Spleen (tissue), 11 donors: ENCODE measurements at regions not wholly inside any gene's neighbourhood (a gene's known extent, or its start where the extent isn't known, plus 50 kb on each side); places are given as distances from the start of the nearest gene placed in this dataset.

Experiments
- DNase-seq: peaks from one replicate; pipeline ENCODE4 v3.0.0-alpha.2; 2020
- H3K27ac ChIP-seq, 8 donors: fragments of 200-600 bp; sonication (generic) in 7 of 8; 1 replicate in 4 of 8; 2 replicates in 4 of 8; pipeline versions ENCODE4 v1.5.0 to v1.8.0; 2016 to 2021; ENCODE audit warnings: inconsistent platforms in 4 of 8, mild to moderate bottlenecking in 4 of 8, moderate library complexity in 1 of 8
- H3K27me3 ChIP-seq, 7 donors: fragments of 200-600 bp; sonication (generic) in 6 of 7; replicated peaks in 1 of 7; 1 replicate in 4 of 7; 2 replicates in 3 of 7; pipeline versions ENCODE4 v1.5.0 to v1.8.0; 2016 to 2021; ENCODE audit warnings: inconsistent platforms in 3 of 7, mild to moderate bottlenecking in 1 of 7
- H3K36me3 ChIP-seq, 6 donors: fragments of 200-600 bp; sonication (generic) in 5 of 6; 1 replicate in 4 of 6; 2 replicates in 2 of 6; pipeline versions ENCODE4 v1.5.0 to v1.8.0; 2016 to 2021; ENCODE audit warnings: inconsistent platforms in 2 of 6
- H3K4me1 ChIP-seq, 6 donors: fragments of 200-600 bp; sonication (generic) in 5 of 6; 1 replicate in 3 of 6; 2 replicates in 3 of 6; pipeline versions ENCODE4 v1.5.0 to v1.8.0; 2016 to 2021; ENCODE audit warnings: inconsistent platforms in 3 of 6
- H3K4me3 ChIP-seq, 8 donors: fragments of 200-600 bp; sonication (generic) in 7 of 8; 1 replicate in 4 of 8; 2 replicates in 4 of 8; pipeline versions ENCODE4 v1.5.0 to v1.8.0; 2016 to 2021; ENCODE audit warnings: inconsistent platforms in 4 of 8, mild to moderate bottlenecking in 4 of 8, moderate library complexity in 2 of 8
- H3K9me3 ChIP-seq, 8 donors: fragments of 200-600 bp; sonication (generic) in 7 of 8; 1 replicate in 4 of 8; 2 replicates in 4 of 8; pipeline versions ENCODE4 v1.5.0 to v1.8.0; 2016 to 2021; ENCODE audit warnings: inconsistent platforms in 4 of 8
- POLR2A ChIP-seq, 3 donors: fragments of 450-650 bp; IDR thresholded peaks; one replicate each; pipeline ENCODE4 v1.5.1; 2017; ENCODE audit warnings: antibody characterized with exemption in 3 of 3, mild to moderate bottlenecking in 1 of 3
- POLR2AphosphoS5 ChIP-seq, 3 donors: sonication (generic); formaldehyde crosslinking; IDR thresholded peaks; one replicate each; pipeline ENCODE4 v1.5.1; 2017; ENCODE audit warnings: antibody characterized with exemption in 3 of 3
- WGBS, 5 donors: extraction: QIAGEN DNeasy Blood & Tissue Kit in 3 of 5; methylation state at CpG; one replicate each; pipeline versions ENCODE4 v1.1.5 to v1.1.7; 2013 to 2018; 5-methylcytosine and 5-hydroxymethylcytosine counted together
- intact Hi-C: fragments of 100-400 bp; cut with DNase I; formaldehyde crosslinking; loops from one replicate; pipeline ENCODE4 v1.15.0; 2023; ENCODE audit warnings: low total_unique reads
- TF ChIP-seq, protein P1 (sequence below), 11 experiments: fragments of 200-600 bp in 7 of 11; fragments of 450-650 bp in 4 of 11; sonication (generic) in 4 of 11; IDR thresholded peaks in 8 of 11; conservative IDR thresholded peaks in 3 of 11; 1 replicate in 7 of 11; 2 replicates in 4 of 11; pipeline versions ENCODE4 v1.4.0 to v1.8.0; 2016 to 2021; ENCODE audit warnings: antibody characterized with exemption in 11 of 11, inconsistent platforms in 4 of 11, mild to moderate bottlenecking in 1 of 11
- donor health status: healthy with polysubstance abuse.
- donor health status: DM: no; HTN: no; CAD: no; lungs with moderate emphysema.
- donor health status: DM: no; HTN: no; CAD: no.
- donor health status: Bipolar disorder and iron deficiency.
- donor health status: healthy.
- donor health status: DM: no; HTN: no; CAD: no.
- donor health status: DM: yes; HTN: yes; CAD: no.

DNA sequence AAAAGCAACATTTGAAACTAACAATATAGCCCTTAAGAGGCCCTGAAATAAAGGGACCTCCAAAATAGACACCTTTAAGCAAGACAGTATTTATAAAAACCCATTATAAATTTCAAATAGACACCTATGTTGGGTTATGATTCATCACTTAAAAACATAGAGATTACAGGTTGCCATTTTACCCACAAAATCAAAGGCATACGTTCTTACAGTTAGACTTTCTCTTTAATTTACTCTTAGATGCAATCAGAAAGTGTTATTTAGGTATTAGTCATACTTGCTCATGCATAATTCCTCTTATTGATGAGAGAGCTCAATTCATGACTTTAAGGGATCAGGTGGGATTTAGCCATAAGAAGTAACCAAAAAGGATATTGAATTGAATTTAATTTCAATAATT, 51.5 kb upstream of the TMEM200A start:
- no peak overlapping the region for H3K27ac ChIP-seq
- no peak overlapping the region for H3K4me3 ChIP-seq
- intact Hi-C loops = no loop called here
- no peaks in the 10 kb centered on the region for H3K9me3 ChIP-seq
- 53 to 76% (median 68%) methylated on average over 1 of the region's 1 CpG for WGBS, 5 donors
- TF ChIP-seq, protein P1, sequence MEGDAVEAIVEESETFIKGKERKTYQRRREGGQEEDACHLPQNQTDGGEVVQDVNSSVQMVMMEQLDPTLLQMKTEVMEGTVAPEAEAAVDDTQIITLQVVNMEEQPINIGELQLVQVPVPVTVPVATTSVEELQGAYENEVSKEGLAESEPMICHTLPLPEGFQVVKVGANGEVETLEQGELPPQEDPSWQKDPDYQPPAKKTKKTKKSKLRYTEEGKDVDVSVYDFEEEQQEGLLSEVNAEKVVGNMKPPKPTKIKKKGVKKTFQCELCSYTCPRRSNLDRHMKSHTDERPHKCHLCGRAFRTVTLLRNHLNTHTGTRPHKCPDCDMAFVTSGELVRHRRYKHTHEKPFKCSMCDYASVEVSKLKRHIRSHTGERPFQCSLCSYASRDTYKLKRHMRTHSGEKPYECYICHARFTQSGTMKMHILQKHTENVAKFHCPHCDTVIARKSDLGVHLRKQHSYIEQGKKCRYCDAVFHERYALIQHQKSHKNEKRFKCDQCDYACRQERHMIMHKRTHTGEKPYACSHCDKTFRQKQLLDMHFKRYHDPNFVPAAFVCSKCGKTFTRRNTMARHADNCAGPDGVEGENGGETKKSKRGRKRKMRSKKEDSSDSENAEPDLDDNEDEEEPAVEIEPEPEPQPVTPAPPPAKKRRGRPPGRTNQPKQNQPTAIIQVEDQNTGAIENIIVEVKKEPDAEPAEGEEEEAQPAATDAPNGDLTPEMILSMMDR (IDR thresholded peaks at IDR 0.05 in 8 of 11, conservative IDR thresholded peaks at IDR 0.05 in 3 of 11) = no peak
- TF ChIP-seq POLR2AphosphoS5 (IDR thresholded peaks at IDR 0.05) (no peak), POLR2A (IDR thresholded peaks at IDR 0.05) (no peak)
- no peak for DNase-seq
- H3K27me3 ChIP-seq = no peaks in the 10 kb centered on the region
- no peaks in the 10 kb centered on the region for H3K4me1 ChIP-seq
- no peaks in the 10 kb centered on the region for H3K36me3 ChIP-seq

DNA sequence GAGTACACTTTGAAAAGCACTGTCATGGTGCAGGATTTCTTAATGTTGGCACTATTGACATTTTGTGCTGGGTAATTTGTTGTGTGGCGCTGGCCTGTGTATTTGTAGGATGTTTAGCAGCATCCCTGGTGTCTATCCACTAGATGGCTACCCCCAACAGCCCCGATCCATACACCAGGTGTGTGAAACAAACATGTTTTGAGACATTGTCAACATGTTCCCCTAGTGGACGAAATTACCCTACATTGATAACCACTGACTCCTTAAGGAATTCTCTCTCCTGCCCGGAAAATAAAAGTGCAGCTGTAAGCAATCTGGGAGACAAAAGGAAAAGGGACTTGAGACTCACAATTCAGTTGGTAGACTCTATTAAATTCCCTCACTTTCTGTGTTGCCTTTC, 52.6 kb upstream of the TMEM200A start:
- Histone ChIP-seq H3K9me3 (no peaks in the 10 kb centered on the region), H3K4me3 (no peak overlapping the region), H3K4me1 (no peaks in the 10 kb centered on the region), H3K27ac (no peak overlapping the region), H3K27me3 (no peaks in the 10 kb centered on the region), H3K36me3 (no peaks in the 10 kb centered on the region)
- DNase-seq = no peak
- TF ChIP-seq POLR2AphosphoS5 (IDR thresholded peaks at IDR 0.05) = no peak
- TF ChIP-seq POLR2A (IDR thresholded peaks at IDR 0.05) = no peak
- TF ChIP-seq, protein P1 (IDR thresholded peaks at IDR 0.05 in 8 of 11, conservative IDR thresholded peaks at IDR 0.05 in 3 of 11) = no peak
- intact Hi-C loops = no loop called here
- 67 to 96% (median 88%) methylated on average over 3 to 4 of the region's 4 CpGs for WGBS, 5 donors

DNA sequence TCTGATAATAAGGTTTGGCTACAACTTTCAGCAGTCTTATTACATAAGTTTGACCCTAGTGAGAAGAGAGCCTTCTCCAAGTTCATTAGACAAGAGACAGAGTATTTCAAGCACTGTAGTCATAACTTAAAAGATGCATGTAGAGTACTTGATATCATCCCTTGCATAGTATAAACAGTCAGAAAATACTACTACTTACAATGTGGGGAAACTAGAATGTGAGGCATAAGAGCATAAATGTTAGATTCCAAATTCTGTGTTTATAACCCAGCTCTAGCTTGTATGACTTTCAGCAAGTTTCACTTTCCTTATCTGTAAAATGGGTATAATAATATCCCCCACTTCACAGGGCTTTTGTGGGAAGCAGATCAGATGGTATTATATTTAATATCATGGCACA, 56.8 kb upstream of the TMEM200A start:
- H3K4me3 ChIP-seq = no peak overlapping the region
- TF ChIP-seq, protein P1 (IDR thresholded peaks at IDR 0.05 in 8 of 11, conservative IDR thresholded peaks at IDR 0.05 in 3 of 11) = no peak
- TF ChIP-seq POLR2AphosphoS5 (IDR thresholded peaks at IDR 0.05) (no peak), POLR2A (IDR thresholded peaks at IDR 0.05) (no peak)
- H3K4me1 ChIP-seq = no peaks in the 10 kb centered on the region

DNA sequence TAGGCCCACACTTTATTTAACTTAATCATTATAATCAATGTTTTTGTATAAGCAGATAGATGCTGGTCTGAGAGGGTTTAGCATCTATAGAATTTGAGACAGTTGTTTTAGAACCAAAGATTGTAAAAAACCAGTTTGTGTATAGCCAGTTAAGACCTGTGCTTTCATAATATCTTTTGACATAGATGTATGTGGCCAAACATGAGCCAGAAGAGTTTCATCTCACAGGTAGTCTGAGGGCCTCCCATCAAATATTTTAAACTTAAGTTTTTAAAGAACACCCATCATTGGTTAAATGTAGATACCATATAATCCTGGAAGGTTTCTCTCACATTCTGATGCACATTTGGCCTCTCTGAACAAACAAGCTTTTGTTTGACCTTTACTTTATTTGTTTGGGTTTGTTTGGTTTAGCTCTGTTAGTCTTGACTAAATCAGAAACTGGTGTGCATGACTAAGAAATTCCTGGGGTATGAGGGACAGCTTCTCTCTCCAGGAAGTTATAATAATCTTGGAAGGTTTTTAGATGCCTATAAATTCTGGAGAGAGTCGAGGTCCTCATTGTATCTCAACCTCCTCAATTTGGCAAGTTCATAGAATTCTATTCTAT, 58.0 kb upstream of the TMEM200A start:
- Histone ChIP-seq H3K9me3 (no peaks in the 10 kb centered on the region), H3K27ac (no peak overlapping the region), H3K4me1 (no peaks in the 10 kb centered on the region), H3K36me3 (no peaks in the 10 kb centered on the region), H3K4me3 (no peak overlapping the region), H3K27me3 (no peaks in the 10 kb centered on the region)
- DNase-seq = no peak
- intact Hi-C loops = no loop called here
- TF ChIP-seq, protein P1 (IDR thresholded peaks at IDR 0.05 in 8 of 11, conservative IDR thresholded peaks at IDR 0.05 in 3 of 11) = no peak
- TF ChIP-seq POLR2AphosphoS5 (IDR thresholded peaks at IDR 0.05) (no peak), POLR2A (IDR thresholded peaks at IDR 0.05) (no peak)
- 39 to 83% (median 45%) methylated on average over 1 of the region's 1 CpG for WGBS, 5 donors

More for the DNA sequence above, 56.8 kb upstream of the TMEM200A start:
- no peak overlapping the region for H3K27ac ChIP-seq
- H3K36me3 ChIP-seq = no peaks in the 10 kb centered on the region
- intact Hi-C loops = no loop called here
- no peaks in the 10 kb centered on the region for H3K9me3 ChIP-seq
- no peaks in the 10 kb centered on the region for H3K27me3 ChIP-seq
- DNase-seq = no peak
